Epithelial cell of esophagus (primary cell): ENCODE measurements at regions not wholly inside any gene's neighbourhood (a gene's known extent, or its start where the extent isn't known, plus 50 kb on each side); places are given as distances from the start of the nearest gene placed in this dataset.
"Not testable (repeated sequence)": the region's sequence is repeated elsewhere in the genome, so short reads cannot be mapped to it uniquely, and the experiment has no call there.

ENCODE experiments used
- DNase-seq: peaks from one replicate; pipeline ENCODE4 v3.0.0; 2010; ENCODE audit warnings: low read depth
- H3K4me3 ChIP-seq: 2 replicates; pipeline ENCODE4 v1.5.1; 2011; ENCODE audit warnings: mild to moderate bottlenecking, low read length, control low read depth
- CTCF ChIP-seq: IDR thresholded peaks from 2 replicates; pipeline ENCODE4 v1.5.1; 2011; ENCODE audit warnings: low read depth, mild to moderate bottlenecking, low read length, control low read depth, inconsistent platforms; ENCODE audit not compliant: insufficient read depth; ENCODE audit errors: missing control alignments

- no peak for TF ChIP-seq CTCF
- no peak for DNase-seq
These were observed 171.6 kb downstream of the TMEM200A start for GRCh38 chr6:130537447-130537846.

GRCh38 chr6:130547723-130548122 lies 181.9 kb downstream of the TMEM200A start:
- no peak for TF ChIP-seq CTCF
- H3K4me3 ChIP-seq, result no peak overlapping the region
- DNase-seq, result no peak

More at GRCh38 chr6:130537447-130537846, 171.6 kb downstream of the TMEM200A start:
- no peak overlapping the region for H3K4me3 ChIP-seq

GRCh38 chr6:130557481-130558112 lies 191.8 kb downstream of the TMEM200A start:
- no peak for TF ChIP-seq CTCF
- no peak overlapping the region for H3K4me3 ChIP-seq
- DNase-seq, result no peak

- H3K4me3 ChIP-seq, result no peak overlapping the region
- DNase-seq, result no peak
- no peak for TF ChIP-seq CTCF
These were observed 192.3 kb downstream of the TMEM200A start for GRCh38 chr6:130558131-130558530.

GRCh38 chr6:130559166-130559565 lies 193.3 kb downstream of the TMEM200A start:
- TF ChIP-seq CTCF, result no peak
- H3K4me3 ChIP-seq, result no peak overlapping the region
- DNase-seq, result no peak

GRCh38 chr6:130560231-130560630 lies 194.4 kb downstream of the TMEM200A start:
- H3K4me3 ChIP-seq, result no peak overlapping the region
- no peak for TF ChIP-seq CTCF
- DNase-seq, result no peak

- DNase-seq, H3K4me3 ChIP-seq: not testable (repeated sequence)
These were observed 195.3 kb downstream of the TMEM200A start for GRCh38 chr6:130561159-130561558.
